DOHH2 (cell line): ENCODE measurements at regions not wholly inside any gene's neighbourhood (a gene's known extent, or its start where the extent isn't known, plus 50 kb on each side); places are given as distances from the start of the nearest gene placed in this dataset.

Experiments used
- H3F3A ChIP-seq: fragments of 200-600 bp; sonication (generic), shearing (Covaris generic); 2 replicates; pipeline ENCODE4 v1.6.0; 2016; ENCODE audit warnings: antibody characterized with exemption, mild to moderate bottlenecking; ENCODE audit not compliant: control insufficient read depth, insufficient read depth
- H3K27ac ChIP-seq: fragments of 200-600 bp; sonication (generic); 2 replicates; pipeline ENCODE4 v1.5.1; 2014; ENCODE audit warnings: low read depth, mild to moderate bottlenecking, low read length, moderate library complexity
- H3K27me3 ChIP-seq: fragments of 200-600 bp; sonication (generic); 2 replicates; pipeline ENCODE4 v1.6.1; 2014; ENCODE audit warnings: mild to moderate bottlenecking, low read length, mixed read lengths; ENCODE audit not compliant: control insufficient read depth
- H3K36me3 ChIP-seq: fragments of 200-600 bp; sonication (generic); 2 replicates; pipeline ENCODE4 v1.6.1; 2014; ENCODE audit warnings: mild to moderate bottlenecking, low read length, moderate library complexity, mixed read lengths; ENCODE audit not compliant: control insufficient read depth
- H3K4me1 ChIP-seq: fragments of 200-600 bp; sonication (generic); 2 replicates; pipeline ENCODE4 v1.6.1; 2014; ENCODE audit warnings: mild to moderate bottlenecking, low read length, mixed read lengths; ENCODE audit not compliant: control insufficient read depth
- H3K4me2 ChIP-seq: fragments of 200-600 bp; sonication (generic); 2 replicates; pipeline ENCODE4 v1.6.0; 2014; ENCODE audit warnings: mild to moderate bottlenecking, low read length, moderate library complexity
- H3K4me3 ChIP-seq: fragments of 200-600 bp; sonication (generic); 2 replicates; pipeline ENCODE4 v1.5.1; 2014; ENCODE audit warnings: mild to moderate bottlenecking, low read length, mixed read lengths
- H3K79me2 ChIP-seq: fragments of 200-600 bp; sonication (generic); 2 replicates; pipeline ENCODE4 v1.6.1; 2014; ENCODE audit warnings: mild to moderate bottlenecking, low read length, mixed read lengths; ENCODE audit not compliant: control insufficient read depth
- H3K9me2 ChIP-seq: fragments of 200-600 bp; sonication (generic); replicated peaks from 2 replicates; pipeline ENCODE4 v1.6.1; 2014; ENCODE audit warnings: mild to moderate bottlenecking, low read length, mixed read lengths; ENCODE audit not compliant: control insufficient read depth
- H3K9me3 ChIP-seq: fragments of 200-600 bp; sonication (generic); 2 replicates; pipeline ENCODE4 v1.6.1; 2014; ENCODE audit warnings: antibody characterized with exemption, low read length, mixed read lengths; ENCODE audit not compliant: control insufficient read depth, insufficient read depth
- H4K20me1 ChIP-seq: fragments of 200-600 bp; sonication (generic); 2 replicates; pipeline ENCODE4 v1.6.0; 2014; ENCODE audit warnings: low read depth, mild to moderate bottlenecking, antibody characterized with exemption, low read length, moderate library complexity; ENCODE audit not compliant: control insufficient read depth, insufficient read depth
- EZH2phosphoT487 ChIP-seq: fragments of 200-600 bp; sonication (generic); IDR thresholded peaks from 2 replicates; pipeline ENCODE4 v1.6.1; 2017; ENCODE audit warnings: borderline replicate concordance, mild to moderate bottlenecking, antibody characterized with exemption, low read length, moderate library complexity, mixed read lengths
- TF ChIP-seq, protein P1 (sequence below): fragments of 200-600 bp; sonication (generic); IDR thresholded peaks from one replicate; pipeline ENCODE4 v1.5.1; 2014; ENCODE audit warnings: antibody characterized with exemption, mild to moderate bottlenecking, low read depth, low read length; ENCODE audit not compliant: poor library complexity, severe bottlenecking

DNA sequence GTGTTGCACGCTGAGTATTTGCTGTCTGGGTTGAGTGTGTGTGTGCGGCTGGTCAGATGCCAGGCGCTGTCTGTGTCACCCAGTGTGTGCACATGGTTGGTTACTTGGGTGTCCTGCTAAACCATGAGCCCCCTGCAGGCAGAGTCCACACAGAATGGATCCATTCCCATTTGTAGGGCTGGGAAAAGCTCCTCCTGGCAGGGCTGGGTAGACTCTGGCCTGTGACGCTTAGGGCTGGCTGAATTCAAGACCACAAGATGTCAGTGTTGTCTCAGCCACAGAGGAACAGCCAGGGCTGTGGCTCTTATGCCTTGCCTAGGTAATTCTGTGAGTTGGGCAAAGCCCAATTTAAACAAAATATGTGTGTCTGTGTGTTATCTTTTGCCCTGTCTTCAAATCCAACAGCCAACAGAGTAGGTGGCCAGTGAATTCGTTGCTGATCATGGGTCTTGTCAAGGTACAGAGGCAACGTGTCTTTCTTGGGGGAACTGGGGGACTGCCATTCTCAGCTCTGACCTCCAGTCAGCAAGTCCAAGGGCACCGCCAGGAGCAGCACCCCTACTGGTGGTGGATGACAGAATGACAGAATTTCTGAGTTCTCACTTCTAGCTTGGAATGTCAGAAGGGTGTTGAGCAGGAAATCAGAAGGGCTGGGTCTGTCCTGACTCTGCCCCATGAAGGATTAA is 285.1 kb downstream of the CCSER2 start:
- H3K9me2 ChIP-seq, result no peaks in the 10 kb centered on the region
- no peak overlapping the region for H3K4me3 ChIP-seq
- H3K4me1 ChIP-seq, result no peaks in the 10 kb centered on the region
- no peaks in the 10 kb centered on the region for H3K79me2 ChIP-seq
- H3K9me3 ChIP-seq, result no peaks in the 10 kb centered on the region
- TF ChIP-seq EZH2phosphoT487, result no peak
- TF ChIP-seq, protein P1, sequence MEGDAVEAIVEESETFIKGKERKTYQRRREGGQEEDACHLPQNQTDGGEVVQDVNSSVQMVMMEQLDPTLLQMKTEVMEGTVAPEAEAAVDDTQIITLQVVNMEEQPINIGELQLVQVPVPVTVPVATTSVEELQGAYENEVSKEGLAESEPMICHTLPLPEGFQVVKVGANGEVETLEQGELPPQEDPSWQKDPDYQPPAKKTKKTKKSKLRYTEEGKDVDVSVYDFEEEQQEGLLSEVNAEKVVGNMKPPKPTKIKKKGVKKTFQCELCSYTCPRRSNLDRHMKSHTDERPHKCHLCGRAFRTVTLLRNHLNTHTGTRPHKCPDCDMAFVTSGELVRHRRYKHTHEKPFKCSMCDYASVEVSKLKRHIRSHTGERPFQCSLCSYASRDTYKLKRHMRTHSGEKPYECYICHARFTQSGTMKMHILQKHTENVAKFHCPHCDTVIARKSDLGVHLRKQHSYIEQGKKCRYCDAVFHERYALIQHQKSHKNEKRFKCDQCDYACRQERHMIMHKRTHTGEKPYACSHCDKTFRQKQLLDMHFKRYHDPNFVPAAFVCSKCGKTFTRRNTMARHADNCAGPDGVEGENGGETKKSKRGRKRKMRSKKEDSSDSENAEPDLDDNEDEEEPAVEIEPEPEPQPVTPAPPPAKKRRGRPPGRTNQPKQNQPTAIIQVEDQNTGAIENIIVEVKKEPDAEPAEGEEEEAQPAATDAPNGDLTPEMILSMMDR, result peak; percentile 69
- H3K4me2 ChIP-seq, result no peak overlapping the region
- peaks cover 4% of the 10 kb centered on the region; the same call in 1 of the 2 replicates for H3K27me3 ChIP-seq
- H3F3A ChIP-seq, result no peaks in the 10 kb centered on the region
- no peaks in the 10 kb centered on the region for H3K36me3 ChIP-seq
- H4K20me1 ChIP-seq, result no peaks in the 10 kb centered on the region
- no peak overlapping the region for H3K27ac ChIP-seq

DNA sequence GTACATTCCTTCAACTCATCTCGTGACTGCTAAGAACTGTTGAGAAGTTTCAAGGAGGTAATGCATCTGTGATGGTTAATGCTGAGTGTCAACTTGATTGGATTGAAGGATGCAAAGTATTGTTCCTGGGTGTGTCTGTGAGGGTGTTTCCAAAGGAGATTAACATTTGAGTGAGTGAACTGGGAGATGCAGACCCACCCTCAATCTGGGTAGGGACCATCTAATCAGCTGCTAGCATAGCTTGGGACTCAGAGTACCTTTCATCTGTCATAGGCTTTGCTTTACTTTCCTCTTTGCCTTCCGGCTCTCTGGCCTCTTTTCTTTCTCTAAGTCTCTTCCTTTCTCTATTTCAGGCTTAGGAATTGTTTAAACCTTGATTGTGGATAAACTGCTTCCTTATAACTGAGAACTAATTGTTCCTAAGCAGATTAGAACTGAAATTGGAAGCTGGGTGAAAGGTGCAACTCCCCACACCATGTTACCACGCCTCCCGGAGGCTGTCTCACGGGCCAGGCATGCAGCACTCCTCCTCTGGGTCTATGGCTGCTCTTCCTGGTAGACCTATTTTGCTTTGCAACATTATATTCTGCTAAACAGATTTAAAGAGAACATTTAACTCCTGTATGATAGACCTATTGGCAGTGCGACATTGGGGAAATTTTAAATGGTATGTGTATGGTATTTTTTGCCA is 298.2 kb downstream of the CCSER2 start:
- Histone ChIP-seq H3K9me2 (no peaks in the 10 kb centered on the region), H3F3A (no peaks in the 10 kb centered on the region), H4K20me1 (no peaks in the 10 kb centered on the region), H3K27me3 (no peaks in the 10 kb centered on the region), H3K27ac (no peak overlapping the region), H3K79me2 (no peaks in the 10 kb centered on the region), H3K36me3 (no peaks in the 10 kb centered on the region), H3K4me3 (no peak overlapping the region), H3K9me3 (no peaks in the 10 kb centered on the region), H3K4me1 (no peaks in the 10 kb centered on the region), H3K4me2 (no peak overlapping the region)
- TF ChIP-seq, protein P1, result no peak
- TF ChIP-seq EZH2phosphoT487, result no peak

DNA sequence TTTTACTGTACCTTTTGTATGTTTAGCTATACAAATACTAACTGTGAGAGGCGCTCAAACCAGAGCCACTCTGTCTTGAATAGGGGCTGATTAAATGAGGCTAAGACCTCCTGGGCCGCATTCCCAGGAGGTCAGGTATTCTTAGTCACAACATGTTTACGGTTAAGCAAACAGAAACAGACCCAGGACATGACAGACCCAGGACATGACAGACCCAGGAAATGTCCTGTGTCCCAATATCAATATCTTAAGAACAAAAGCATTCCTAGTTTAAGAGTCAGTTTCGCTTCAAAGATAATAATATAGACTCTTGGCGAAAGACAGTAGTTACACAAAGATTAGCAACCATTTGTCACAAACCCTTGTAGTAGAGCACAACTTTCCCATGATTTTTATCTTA is 304.5 kb downstream of the CCSER2 start:
- no peak for TF ChIP-seq EZH2phosphoT487
- TF ChIP-seq, protein P1, result no peak
- no peaks in the 10 kb centered on the region for H3K9me2 ChIP-seq
- H3F3A ChIP-seq, result no peaks in the 10 kb centered on the region
- H3K4me2 ChIP-seq, result no peak overlapping the region
- H3K79me2 ChIP-seq, result no peaks in the 10 kb centered on the region
- no peak overlapping the region for H3K27ac ChIP-seq
- H3K36me3 ChIP-seq, result no peaks in the 10 kb centered on the region
- no peaks in the 10 kb centered on the region for H3K9me3 ChIP-seq
- H3K4me1 ChIP-seq, result no peaks in the 10 kb centered on the region
- H3K4me3 ChIP-seq, result no peak overlapping the region
- H3K27me3 ChIP-seq, result no peaks in the 10 kb centered on the region
- H4K20me1 ChIP-seq, result no peaks in the 10 kb centered on the region
